Effector CD8-positive, alpha-beta T cell (primary cell): ENCODE measurements at regions not wholly inside any gene's neighbourhood (a gene's known extent, or its start where the extent isn't known, plus 50 kb on each side); places are given as distances from the start of the nearest gene placed in this dataset.
"Not testable (repeated sequence)": the region's sequence is repeated elsewhere in the genome, so short reads cannot be mapped to it uniquely, and the experiment has no call there.

Source experiments
- DNase-seq: peaks from one replicate; lab custom pipeline; 2025; lab: John Stamatoyannopoulos, UW

- DNase-seq = no peak
Observed at GRCh38 chr4:36590343-36590742, 308.9 kb downstream of the DTHD1 start.

- DNase-seq = no peak
Observed at GRCh38 chr4:36601864-36602495, 320.6 kb downstream of the DTHD1 start.

GRCh38 chr4:36609661-36610060, 328.2 kb downstream of the DTHD1 start:
- no peak for DNase-seq

DNA sequence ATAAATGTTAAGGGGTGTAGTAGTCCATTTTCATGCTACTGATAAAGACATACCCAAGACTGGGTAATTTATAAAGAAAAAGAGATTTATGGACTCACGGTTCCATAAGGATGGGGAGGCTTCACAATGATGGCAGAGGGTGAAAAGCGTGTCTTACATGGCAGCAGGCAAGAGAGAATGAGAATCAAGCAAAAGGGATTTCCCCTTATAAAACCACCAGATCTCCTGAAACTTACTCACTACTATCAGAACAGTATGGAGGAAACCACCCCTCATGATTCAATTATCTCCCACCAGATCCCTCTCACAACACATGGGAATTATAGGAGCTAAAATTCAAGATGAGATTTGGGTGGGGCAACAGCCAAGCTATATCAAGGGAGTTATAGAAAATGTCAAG, 329.2 kb downstream of the DTHD1 start:
- no peak for DNase-seq

DNA sequence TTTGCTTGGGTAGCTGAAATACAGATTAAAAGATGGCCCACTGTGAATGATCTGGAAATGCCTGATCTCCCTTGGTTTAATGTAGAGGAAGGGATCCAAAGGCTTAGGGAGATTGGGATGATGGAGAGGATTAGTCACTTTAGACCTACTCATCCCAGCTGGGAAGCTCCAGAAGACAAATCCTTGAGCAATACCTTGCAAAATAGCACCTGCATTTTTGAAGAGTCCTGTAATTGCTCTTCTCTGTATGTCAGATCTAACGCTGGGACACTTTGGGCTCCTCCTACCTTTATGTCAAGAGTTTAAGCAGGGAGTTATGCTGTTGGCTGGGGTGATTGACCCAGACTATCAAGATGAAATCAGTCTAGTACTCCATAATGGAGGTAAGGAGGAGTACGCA, 331.7 kb downstream of the DTHD1 start:
- DNase-seq = not testable (repeated sequence)

DNA sequence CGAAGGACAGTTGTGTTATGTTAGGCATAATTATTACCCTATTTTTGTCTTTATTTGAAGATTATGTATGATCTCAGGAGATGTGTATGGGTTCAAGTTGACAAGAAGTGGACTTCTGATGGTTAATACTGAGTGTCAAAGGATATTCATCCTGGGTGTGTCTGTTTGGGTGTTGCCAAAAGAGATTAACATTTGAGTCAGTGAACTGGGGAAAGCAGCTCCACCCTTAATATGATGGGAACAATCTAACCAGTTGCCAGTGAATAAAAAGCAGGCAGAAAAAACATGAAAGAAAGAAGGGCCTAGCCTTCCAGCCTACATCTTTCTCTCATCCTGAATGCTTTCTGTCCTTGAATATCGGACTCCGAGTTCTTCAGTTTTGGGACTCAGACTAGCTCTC, 332.6 kb downstream of the DTHD1 start:
- no peak for DNase-seq

- no peak for DNase-seq
Observed at GRCh38 chr4:36618102-36618501, 336.7 kb downstream of the DTHD1 start.

GRCh38 chr4:36624030-36624429, 342.6 kb downstream of the DTHD1 start:
- DNase-seq = no peak

- DNase-seq = no peak
Observed at GRCh38 chr4:36638273-36638811, 356.9 kb downstream of the DTHD1 start.

DNA sequence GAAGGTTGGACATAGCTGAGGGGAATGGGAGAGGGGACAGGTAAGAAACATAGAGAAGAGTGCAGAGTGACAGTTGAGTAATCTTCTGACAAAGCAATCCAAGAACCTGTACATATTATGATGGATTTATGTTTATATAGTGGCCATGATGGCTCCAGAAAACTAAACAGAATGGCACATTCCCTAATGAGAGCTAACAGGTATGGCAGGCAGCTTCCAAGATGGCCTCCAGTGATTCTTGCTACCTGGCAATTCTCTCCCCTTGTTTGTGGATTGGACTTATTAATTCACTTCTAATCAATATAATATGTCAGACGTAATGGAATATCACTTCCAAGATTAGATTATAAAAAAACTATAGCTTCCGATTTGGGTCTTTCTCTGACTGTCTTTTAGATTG, 359.5 kb downstream of the DTHD1 start:
- no peak for DNase-seq

DNA sequence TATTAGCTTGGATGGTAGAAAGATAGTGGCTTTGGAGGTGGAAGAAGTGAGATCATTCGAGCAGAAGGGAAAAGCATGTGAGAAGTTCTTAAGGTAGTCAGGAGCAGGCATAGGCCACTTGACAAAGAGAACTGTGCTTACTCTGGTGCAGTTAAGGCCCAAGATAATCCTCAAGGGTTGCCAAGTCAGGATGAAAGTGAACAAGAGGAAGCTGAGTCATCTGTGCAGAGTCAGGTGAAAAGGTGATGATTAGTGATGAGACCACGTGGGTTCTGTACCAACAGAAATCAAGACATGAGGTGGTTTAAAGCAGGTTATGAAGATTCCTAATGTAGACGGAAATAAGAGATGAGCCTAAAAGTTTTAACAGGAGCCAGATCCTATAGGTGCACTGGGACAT, 369.8 kb downstream of the DTHD1 start:
- DNase-seq = no peak

GRCh38 chr4:36652857-36653256, 371.4 kb downstream of the DTHD1 start:
- DNase-seq = no peak

DNA sequence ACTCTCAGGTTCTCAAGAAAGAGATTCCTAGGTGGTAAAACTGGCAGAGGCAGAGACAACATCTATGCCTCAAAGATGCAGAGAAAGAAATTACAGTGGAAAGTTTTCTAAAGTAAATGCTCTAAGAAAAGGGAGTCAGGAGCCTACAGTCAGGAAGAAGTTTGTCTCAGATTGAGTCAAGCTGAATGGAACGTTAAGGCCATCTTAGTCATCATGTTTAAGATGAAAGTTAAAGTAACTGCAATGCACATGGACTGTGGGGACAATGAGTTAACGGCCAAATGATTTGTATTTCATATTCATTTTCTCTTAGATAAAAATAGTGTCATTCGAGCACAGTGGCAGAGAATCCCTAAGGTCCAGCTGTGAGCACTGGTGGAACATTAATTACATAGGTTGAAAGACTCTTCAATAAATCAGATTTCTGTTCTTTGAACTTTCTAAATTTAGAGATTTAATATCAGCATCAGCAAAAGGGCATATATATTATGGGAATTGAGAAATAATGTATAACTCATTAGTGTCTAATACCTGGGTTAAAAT, 384.6 kb downstream of the DTHD1 start:
- no peak for DNase-seq

DNA sequence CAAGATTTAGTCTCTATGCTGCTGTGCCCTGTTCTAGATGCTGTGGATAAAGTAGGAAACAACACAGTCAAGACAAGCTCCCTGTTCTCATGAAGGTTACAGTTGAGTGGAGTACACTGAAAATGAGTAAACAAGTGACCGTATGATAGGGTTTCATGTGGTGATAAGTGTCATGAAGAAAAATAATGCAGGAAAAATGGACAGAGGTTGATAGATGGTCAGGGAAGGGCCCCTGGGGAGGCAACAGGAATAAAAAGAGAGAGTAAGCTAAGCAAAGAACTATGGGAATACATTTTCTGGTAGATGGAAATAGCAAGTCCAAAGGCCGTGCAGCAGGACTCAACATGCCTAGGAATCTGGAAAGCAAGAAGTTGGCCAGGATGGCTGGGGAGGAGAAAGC, 394.0 kb downstream of the DTHD1 start:
- DNase-seq = no peak

GRCh38 chr4:36676139-36677050, 395.0 kb downstream of the DTHD1 start:
- no peak for DNase-seq

DNA sequence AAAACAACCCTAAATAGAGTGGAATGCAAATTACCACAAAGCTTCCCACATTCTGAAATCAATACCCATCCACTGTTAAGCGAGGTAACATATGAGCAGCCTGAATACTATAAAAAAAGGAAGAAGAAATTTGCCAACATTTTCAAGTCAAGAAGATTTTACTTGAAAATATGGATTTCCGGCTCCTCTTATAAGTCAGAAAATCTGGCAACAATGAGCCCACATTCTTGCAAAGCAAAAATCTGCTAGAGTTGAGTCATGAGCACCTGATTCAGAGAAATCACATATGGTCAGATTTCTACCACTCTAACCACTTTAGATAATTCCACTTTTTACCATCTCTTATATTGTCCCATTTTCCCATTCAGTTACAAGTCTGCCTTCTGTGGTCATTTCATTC, 395.7 kb downstream of the DTHD1 start:
- DNase-seq = no peak

DNA sequence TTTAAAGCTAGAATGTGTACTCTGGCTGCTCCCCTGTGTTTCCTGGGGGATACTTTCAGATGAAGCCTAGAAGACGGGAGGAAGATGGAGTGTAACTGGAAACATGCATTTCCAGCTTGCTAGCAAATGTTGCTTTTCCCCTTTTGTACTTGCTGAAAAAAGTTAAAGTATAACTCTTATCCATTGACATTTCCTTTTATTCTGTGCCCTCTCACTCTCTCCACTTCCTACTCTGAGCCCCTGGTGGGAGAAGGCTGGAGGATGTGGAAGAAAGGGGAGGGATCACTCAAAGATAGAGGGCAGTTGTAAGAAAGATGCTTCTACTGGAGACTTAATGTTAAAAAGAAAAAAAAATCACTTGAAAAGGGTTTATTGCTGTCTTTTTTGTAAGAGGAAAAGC, 396.5 kb downstream of the DTHD1 start:
- DNase-seq = no peak

DNA sequence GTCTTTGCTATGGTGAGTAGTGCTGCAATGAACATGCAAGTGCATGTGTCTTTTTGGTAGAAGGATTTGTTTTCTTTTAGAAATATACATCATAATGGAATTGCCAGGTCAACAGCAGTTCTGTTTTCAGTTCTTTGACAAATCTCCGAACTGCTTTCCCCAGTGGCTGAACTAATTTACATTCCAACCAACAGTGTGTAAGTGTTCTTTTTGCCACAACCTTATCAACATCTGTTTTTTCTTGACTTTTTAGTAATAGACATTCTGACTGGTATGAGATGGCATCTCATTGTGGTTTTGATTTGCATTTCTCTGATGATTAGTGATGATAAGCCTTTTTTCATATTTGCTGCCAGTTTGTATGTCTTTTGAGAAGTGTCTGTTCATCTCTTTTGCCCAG, 406.3 kb downstream of the DTHD1 start:
- DNase-seq = no peak

- no peak for DNase-seq
Observed at GRCh38 chr4:36692586-36692985, 411.2 kb downstream of the DTHD1 start.

DNA sequence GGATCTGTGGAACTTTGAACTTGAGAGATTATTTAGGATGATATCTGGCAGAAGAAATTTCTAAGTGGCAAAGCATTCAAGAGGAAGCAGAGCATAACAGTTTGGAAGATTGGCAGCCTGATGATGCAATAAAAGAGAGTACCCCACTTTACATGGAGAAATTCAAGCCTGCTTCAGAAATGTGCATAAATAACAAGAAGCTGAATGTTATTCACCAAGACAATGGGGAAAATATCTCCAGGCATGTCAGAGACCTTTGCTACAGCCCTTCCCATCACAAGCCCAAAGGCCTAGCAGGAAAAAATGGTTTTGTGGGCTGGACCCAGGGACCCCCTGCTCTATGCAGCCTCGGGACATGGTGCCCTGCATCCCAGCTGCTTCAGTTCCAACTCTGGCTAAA, 420.8 kb downstream of the DTHD1 start:
- DNase-seq = no peak

DNA sequence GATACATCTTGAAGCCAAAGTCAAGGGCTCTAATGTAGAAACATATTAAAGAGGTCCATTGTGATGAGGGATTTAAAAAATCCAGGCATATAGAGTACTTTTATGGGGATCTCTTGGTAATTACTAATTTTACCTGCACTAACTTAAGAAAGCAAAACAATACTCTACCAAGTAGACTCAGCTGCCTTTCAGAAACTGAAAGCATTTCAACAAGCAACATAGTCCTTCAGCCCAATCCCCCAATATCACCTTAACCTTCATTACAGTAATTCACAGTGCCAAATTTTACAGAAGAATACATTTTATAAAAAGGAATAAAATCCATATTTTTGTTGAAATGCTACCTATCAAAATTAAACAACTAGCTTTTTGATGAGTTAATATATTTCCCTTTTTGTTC, 422.9 kb downstream of the DTHD1 start:
- DNase-seq = no peak

GRCh38 chr4:36709991-36710390, 428.6 kb downstream of the DTHD1 start:
- no peak for DNase-seq

DNA sequence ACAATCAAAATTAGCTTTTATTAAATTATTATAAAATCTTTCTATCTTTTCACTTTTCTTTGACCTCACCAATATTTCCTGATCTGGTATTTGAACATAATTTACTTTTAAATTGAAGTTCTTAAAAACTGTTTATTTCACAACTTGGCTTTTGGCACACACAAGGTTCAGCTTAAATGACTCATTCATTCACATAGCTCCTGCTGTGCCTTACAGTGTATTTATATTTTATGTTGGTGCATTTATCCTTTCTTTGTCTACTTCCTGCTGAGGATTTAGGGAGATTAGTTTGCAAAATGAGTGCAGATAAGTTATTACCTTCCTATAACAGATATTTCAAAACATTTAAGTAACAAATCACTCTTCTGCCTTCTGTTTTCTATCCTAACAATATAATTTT, 430.6 kb downstream of the DTHD1 start:
- DNase-seq = no peak
